Liver (tissue), 8 donors: ENCODE measurements at regions not wholly inside any gene's neighbourhood (a gene's known extent, or its start where the extent isn't known, plus 50 kb on each side); places are given as distances from the start of the nearest gene placed in this dataset.

Experiments
- DNase-seq: peaks from one replicate; pipeline ENCODE4 v3.0.0-alpha.2; 2017; ENCODE audit warnings: low spot score
- H3K27ac ChIP-seq, 2 donors: one replicate each; pipeline ENCODE4 v1.7.0; 2013; ENCODE audit warnings: inconsistent platforms in 2 of 2, low read length in 2 of 2, control low read depth in 1 of 2, low read depth in 1 of 2, mild to moderate bottlenecking in 1 of 2
- H3K27me3 ChIP-seq, 4 donors: one replicate each; pipeline versions ENCODE4 v1.6.1 to v1.7.0; 2013; ENCODE audit warnings: low read length in 3 of 4, inconsistent platforms in 1 of 4, mild to moderate bottlenecking in 1 of 4, moderate library complexity in 1 of 4; ENCODE audit not compliant: control insufficient read depth in 4 of 4, insufficient read depth in 4 of 4
- H3K36me3 ChIP-seq, 4 donors: one replicate each; pipeline versions ENCODE4 v1.6.1 to v1.7.0; 2013; ENCODE audit warnings: low read length in 3 of 4, mild to moderate bottlenecking in 3 of 4, low read depth in 1 of 4, moderate library complexity in 1 of 4; ENCODE audit not compliant: control insufficient read depth in 4 of 4, insufficient read depth in 3 of 4
- H3K4me1 ChIP-seq, 4 donors: one replicate each; pipeline versions ENCODE4 v1.6.1 to v1.7.0; 2013; ENCODE audit warnings: low read length in 3 of 4, mild to moderate bottlenecking in 3 of 4, moderate library complexity in 1 of 4; ENCODE audit not compliant: control insufficient read depth in 4 of 4, insufficient read depth in 4 of 4
- H3K4me3 ChIP-seq, 3 donors: one replicate each; pipeline versions ENCODE4 v1.6.1 to v1.7.0; 2013; ENCODE audit warnings: low read length in 3 of 3, control low read depth in 1 of 3, low read depth in 1 of 3, mild to moderate bottlenecking in 1 of 3
- H3K9ac ChIP-seq, 2 donors: one replicate each; pipeline ENCODE4 v1.7.0; 2013; ENCODE audit warnings: low read length in 2 of 2, mild to moderate bottlenecking in 2 of 2, moderate library complexity in 2 of 2, control low read depth in 1 of 2, low read depth in 1 of 2
- H3K9me3 ChIP-seq, 4 donors: one replicate each; pipeline versions ENCODE4 v1.6.1 to v1.7.0; 2013; ENCODE audit warnings: low read length in 3 of 4; ENCODE audit not compliant: control insufficient read depth in 4 of 4
- EGR1 ChIP-seq, 2 donors: IDR thresholded peaks; 2 replicates each; pipeline ENCODE4 v1.6.1; 2016 to 2018; ENCODE audit warnings: antibody characterized with exemption in 2 of 2, low read depth in 2 of 2
- FOXA1 ChIP-seq: IDR thresholded peaks from 2 replicates; pipeline ENCODE4 v1.6.1; 2016; ENCODE audit warnings: antibody characterized with exemption
- FOXA2 ChIP-seq: IDR thresholded peaks from 2 replicates; pipeline ENCODE4 v1.6.1; 2016; ENCODE audit warnings: antibody characterized with exemption
- GABPA ChIP-seq, 2 donors: IDR thresholded peaks in 1 of 2; conservative IDR thresholded peaks in 1 of 2; 2 replicates each; pipeline ENCODE4 v1.6.1; 2016; ENCODE audit warnings: antibody characterized with exemption in 2 of 2, mild to moderate bottlenecking in 1 of 2, moderate library complexity in 1 of 2
- HNF4A ChIP-seq, 2 donors: conservative IDR thresholded peaks; 2 replicates each; pipeline ENCODE4 v1.6.1; 2016; ENCODE audit warnings: antibody characterized with exemption in 2 of 2, mild to moderate bottlenecking in 2 of 2
- JUND ChIP-seq, 2 donors: IDR thresholded peaks; 2 replicates each; pipeline ENCODE4 v1.6.1; 2016; ENCODE audit warnings: antibody characterized with exemption in 2 of 2
- NR2F2 ChIP-seq: IDR thresholded peaks from 2 replicates; pipeline ENCODE4 v1.6.1; 2016; ENCODE audit warnings: antibody characterized with exemption
- RAD21 ChIP-seq, 2 donors: IDR thresholded peaks; 2 replicates each; pipeline ENCODE4 v1.6.1; 2016; ENCODE audit warnings: antibody characterized with exemption in 2 of 2, mild to moderate bottlenecking in 2 of 2
- RXRA ChIP-seq, 2 donors: IDR thresholded peaks; 2 replicates each; pipeline ENCODE4 v1.6.1; 2017 to 2018; ENCODE audit warnings: antibody characterized with exemption in 2 of 2, mild to moderate bottlenecking in 1 of 2
- YY1 ChIP-seq: IDR thresholded peaks from 2 replicates; pipeline ENCODE4 v1.6.1; 2016; ENCODE audit warnings: antibody characterized with exemption, mild to moderate bottlenecking
- WGBS: extraction: QIAGEN DNeasy Blood & Tissue Kit; methylation state at CpG from one replicate; pipeline ENCODE4 v1.1.7; 2013; 5-methylcytosine and 5-hydroxymethylcytosine counted together
- TF ChIP-seq, protein P1 (sequence below): IDR thresholded peaks from 2 replicates; pipeline ENCODE4 v1.6.1; 2016; ENCODE audit warnings: antibody characterized with exemption
- TF ChIP-seq, protein P2 (sequence below): fragments of 150-350 bp; IDR thresholded peaks from 2 replicates; pipeline ENCODE4 v1.5.1; 2017; ENCODE audit warnings: improper control_type of control experiment, low read depth, low read length; ENCODE audit not compliant: missing input control
- TF ChIP-seq, protein P3 (sequence below): IDR thresholded peaks from 2 replicates; pipeline ENCODE4 v1.6.1; 2016; ENCODE audit warnings: antibody characterized with exemption
- TF ChIP-seq, protein P4 (sequence below): IDR thresholded peaks from 2 replicates; pipeline ENCODE4 v1.6.1; 2016; ENCODE audit warnings: antibody characterized with exemption, mild to moderate bottlenecking
- TF ChIP-seq, protein P5 (sequence below): IDR thresholded peaks from 2 replicates; pipeline ENCODE4 v1.6.1; 2016; ENCODE audit warnings: antibody characterized with exemption
- donor health status: healthy.
- donor health status: healthy.
- donor health status: healthy.
- donor health status: healthy.
- donor health status: healthy.

DNA sequence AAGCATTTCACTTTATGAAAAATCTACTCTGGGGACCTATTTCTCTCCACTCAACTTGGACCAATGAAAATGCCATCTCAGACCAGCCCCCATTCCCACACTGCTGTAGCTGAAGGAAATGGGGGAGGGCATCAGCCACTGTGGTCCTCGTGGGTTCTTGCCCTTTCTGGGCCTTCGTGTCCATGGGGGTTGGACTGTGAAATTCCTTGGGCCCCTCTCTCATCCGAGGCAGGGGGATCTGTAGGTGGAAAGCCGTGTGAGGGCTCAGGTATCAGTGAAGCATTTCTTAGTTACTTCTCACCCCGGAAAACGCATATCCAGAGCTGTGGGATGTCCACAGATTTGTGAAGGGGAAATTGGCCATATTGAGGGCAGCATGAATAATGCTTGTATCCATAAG is 147.9 kb downstream of the CDC5L start:
- H3K9ac ChIP-seq: no peak overlapping the region
- no peaks in the 10 kb centered on the region for H3K4me1 ChIP-seq
- 74% methylated on average over 6 of the region's 6 CpGs for WGBS
- H3K27ac ChIP-seq: no peak overlapping the region
- no peaks in the 10 kb centered on the region for H3K27me3 ChIP-seq
- no peaks in the 10 kb centered on the region for H3K36me3 ChIP-seq
- DNase-seq: peak; percentile 10
- TF ChIP-seq, protein P1, sequence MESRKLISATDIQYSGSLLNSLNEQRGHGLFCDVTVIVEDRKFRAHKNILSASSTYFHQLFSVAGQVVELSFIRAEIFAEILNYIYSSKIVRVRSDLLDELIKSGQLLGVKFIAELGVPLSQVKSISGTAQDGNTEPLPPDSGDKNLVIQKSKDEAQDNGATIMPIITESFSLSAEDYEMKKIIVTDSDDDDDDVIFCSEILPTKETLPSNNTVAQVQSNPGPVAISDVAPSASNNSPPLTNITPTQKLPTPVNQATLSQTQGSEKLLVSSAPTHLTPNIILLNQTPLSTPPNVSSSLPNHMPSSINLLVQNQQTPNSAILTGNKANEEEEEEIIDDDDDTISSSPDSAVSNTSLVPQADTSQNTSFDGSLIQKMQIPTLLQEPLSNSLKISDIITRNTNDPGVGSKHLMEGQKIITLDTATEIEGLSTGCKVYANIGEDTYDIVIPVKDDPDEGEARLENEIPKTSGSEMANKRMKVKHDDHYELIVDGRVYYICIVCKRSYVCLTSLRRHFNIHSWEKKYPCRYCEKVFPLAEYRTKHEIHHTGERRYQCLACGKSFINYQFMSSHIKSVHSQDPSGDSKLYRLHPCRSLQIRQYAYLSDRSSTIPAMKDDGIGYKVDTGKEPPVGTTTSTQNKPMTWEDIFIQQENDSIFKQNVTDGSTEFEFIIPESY: no peak
- TF ChIP-seq EGR1 (IDR thresholded peaks at IDR 0.05; ENCODE audit: low read depth in 2 of 2) (no peak), JUND (IDR thresholded peaks at IDR 0.05) (no peak), RXRA (IDR thresholded peaks at IDR 0.05) (no peak), NR2F2 (no peak)
- TF ChIP-seq, protein P2, sequence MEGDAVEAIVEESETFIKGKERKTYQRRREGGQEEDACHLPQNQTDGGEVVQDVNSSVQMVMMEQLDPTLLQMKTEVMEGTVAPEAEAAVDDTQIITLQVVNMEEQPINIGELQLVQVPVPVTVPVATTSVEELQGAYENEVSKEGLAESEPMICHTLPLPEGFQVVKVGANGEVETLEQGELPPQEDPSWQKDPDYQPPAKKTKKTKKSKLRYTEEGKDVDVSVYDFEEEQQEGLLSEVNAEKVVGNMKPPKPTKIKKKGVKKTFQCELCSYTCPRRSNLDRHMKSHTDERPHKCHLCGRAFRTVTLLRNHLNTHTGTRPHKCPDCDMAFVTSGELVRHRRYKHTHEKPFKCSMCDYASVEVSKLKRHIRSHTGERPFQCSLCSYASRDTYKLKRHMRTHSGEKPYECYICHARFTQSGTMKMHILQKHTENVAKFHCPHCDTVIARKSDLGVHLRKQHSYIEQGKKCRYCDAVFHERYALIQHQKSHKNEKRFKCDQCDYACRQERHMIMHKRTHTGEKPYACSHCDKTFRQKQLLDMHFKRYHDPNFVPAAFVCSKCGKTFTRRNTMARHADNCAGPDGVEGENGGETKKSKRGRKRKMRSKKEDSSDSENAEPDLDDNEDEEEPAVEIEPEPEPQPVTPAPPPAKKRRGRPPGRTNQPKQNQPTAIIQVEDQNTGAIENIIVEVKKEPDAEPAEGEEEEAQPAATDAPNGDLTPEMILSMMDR: no peak
- H3K9me3 ChIP-seq: no peaks in the 10 kb centered on the region
- no peak overlapping the region for H3K4me3 ChIP-seq

DNA sequence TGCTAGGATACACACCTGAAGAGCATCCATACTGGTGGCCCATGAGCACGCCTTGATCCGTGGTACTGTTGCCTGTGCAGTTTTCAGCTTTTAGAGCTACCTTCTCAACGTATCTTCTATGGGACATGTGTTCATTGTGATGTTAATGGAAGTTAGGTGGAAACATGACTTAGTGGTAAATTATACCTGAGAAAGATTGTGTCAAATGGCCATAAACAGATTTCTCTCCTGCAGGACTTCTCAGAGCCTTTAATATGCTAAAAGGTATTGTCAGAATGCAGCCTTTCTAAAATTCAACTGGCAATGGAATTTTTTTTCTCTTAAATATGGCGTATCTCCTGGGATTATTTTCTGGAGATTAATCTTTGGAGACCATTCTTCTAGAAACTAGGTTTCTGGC is 148.5 kb downstream of the CDC5L start:
- Histone ChIP-seq H3K4me1 (no peaks in the 10 kb centered on the region), H3K4me3 (no peak overlapping the region), H3K9me3 (peaks cover 0 to 2% (median 0%) of the 10 kb centered on the region in 4 donors), H3K9ac (no peak overlapping the region), H3K36me3 (no peaks in the 10 kb centered on the region), H3K27ac (no peak overlapping the region), H3K27me3 (no peaks in the 10 kb centered on the region)
- TF ChIP-seq, protein P2: no peak
- TF ChIP-seq NR2F2 (no peak), EGR1 (IDR thresholded peaks at IDR 0.05; ENCODE audit: low read depth in 2 of 2) (no peak), HNF4A (conservative IDR thresholded peaks at IDR 0.05) (no peak), FOXA1 (no peak), GABPA (IDR thresholded peaks at IDR 0.05 in 1 of 2, conservative IDR thresholded peaks at IDR 0.05 in 1 of 2) (no peak), FOXA2 (no peak), YY1 (no peak), RAD21 (IDR thresholded peaks at IDR 0.05) (no peak), RXRA (IDR thresholded peaks at IDR 0.05) (no peak)
- TF ChIP-seq, protein P3, sequence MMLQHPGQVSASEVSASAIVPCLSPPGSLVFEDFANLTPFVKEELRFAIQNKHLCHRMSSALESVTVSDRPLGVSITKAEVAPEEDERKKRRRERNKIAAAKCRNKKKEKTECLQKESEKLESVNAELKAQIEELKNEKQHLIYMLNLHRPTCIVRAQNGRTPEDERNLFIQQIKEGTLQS: no peak
- TF ChIP-seq, protein P4, sequence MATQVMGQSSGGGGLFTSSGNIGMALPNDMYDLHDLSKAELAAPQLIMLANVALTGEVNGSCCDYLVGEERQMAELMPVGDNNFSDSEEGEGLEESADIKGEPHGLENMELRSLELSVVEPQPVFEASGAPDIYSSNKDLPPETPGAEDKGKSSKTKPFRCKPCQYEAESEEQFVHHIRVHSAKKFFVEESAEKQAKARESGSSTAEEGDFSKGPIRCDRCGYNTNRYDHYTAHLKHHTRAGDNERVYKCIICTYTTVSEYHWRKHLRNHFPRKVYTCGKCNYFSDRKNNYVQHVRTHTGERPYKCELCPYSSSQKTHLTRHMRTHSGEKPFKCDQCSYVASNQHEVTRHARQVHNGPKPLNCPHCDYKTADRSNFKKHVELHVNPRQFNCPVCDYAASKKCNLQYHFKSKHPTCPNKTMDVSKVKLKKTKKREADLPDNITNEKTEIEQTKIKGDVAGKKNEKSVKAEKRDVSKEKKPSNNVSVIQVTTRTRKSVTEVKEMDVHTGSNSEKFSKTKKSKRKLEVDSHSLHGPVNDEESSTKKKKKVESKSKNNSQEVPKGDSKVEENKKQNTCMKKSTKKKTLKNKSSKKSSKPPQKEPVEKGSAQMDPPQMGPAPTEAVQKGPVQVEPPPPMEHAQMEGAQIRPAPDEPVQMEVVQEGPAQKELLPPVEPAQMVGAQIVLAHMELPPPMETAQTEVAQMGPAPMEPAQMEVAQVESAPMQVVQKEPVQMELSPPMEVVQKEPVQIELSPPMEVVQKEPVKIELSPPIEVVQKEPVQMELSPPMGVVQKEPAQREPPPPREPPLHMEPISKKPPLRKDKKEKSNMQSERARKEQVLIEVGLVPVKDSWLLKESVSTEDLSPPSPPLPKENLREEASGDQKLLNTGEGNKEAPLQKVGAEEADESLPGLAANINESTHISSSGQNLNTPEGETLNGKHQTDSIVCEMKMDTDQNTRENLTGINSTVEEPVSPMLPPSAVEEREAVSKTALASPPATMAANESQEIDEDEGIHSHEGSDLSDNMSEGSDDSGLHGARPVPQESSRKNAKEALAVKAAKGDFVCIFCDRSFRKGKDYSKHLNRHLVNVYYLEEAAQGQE: no peak
- TF ChIP-seq, protein P5, sequence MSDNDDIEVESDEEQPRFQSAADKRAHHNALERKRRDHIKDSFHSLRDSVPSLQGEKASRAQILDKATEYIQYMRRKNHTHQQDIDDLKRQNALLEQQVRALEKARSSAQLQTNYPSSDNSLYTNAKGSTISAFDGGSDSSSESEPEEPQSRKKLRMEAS: no peak
- WGBS: 91% methylated on average over 4 of the region's 4 CpGs
- no peak for DNase-seq
